Gastrocnemius medialis (tissue), 4 donors: ENCODE measurements at regions not wholly inside any gene's neighbourhood (a gene's known extent, or its start where the extent isn't known, plus 50 kb on each side); places are given as distances from the start of the nearest gene placed in this dataset.
"Not testable (repeated sequence)": the region's sequence is repeated elsewhere in the genome, so short reads cannot be mapped to it uniquely, and the experiment has no call there.

ENCODE experiments used
- POLR2A ChIP-seq, 2 donors: fragments of 450-650 bp; IDR thresholded peaks; one replicate each; pipeline ENCODE4 v1.6.1; 2017; ENCODE audit warnings: antibody characterized with exemption in 2 of 2, mild to moderate bottlenecking in 2 of 2, moderate library complexity in 2 of 2
- TF ChIP-seq, protein P1 (sequence below), 5 experiments: fragments of 450-650 bp in 3 of 5; fragments of 200-600 bp in 2 of 5; sonication (generic) in 2 of 5; IDR thresholded peaks in 4 of 5; conservative IDR thresholded peaks in 1 of 5; 1 replicate in 4 of 5; 2 replicates in 1 of 5; pipeline ENCODE4 v1.5.1; 2016 to 2019; ENCODE audit warnings: antibody characterized with exemption in 5 of 5, mild to moderate bottlenecking in 3 of 5, moderate library complexity in 3 of 5

GRCh38 chr4:27813699-27814425 is 953.2 kb downstream of the STIM2 start:
- TF ChIP-seq, protein P1, sequence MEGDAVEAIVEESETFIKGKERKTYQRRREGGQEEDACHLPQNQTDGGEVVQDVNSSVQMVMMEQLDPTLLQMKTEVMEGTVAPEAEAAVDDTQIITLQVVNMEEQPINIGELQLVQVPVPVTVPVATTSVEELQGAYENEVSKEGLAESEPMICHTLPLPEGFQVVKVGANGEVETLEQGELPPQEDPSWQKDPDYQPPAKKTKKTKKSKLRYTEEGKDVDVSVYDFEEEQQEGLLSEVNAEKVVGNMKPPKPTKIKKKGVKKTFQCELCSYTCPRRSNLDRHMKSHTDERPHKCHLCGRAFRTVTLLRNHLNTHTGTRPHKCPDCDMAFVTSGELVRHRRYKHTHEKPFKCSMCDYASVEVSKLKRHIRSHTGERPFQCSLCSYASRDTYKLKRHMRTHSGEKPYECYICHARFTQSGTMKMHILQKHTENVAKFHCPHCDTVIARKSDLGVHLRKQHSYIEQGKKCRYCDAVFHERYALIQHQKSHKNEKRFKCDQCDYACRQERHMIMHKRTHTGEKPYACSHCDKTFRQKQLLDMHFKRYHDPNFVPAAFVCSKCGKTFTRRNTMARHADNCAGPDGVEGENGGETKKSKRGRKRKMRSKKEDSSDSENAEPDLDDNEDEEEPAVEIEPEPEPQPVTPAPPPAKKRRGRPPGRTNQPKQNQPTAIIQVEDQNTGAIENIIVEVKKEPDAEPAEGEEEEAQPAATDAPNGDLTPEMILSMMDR (IDR thresholded peaks at IDR 0.05 in 4 of 5, conservative IDR thresholded peaks at IDR 0.05 in 1 of 5) = not testable (repeated sequence)
- TF ChIP-seq POLR2A (IDR thresholded peaks at IDR 0.05) = not testable (repeated sequence)
